Astrocyte (in vitro differentiated cells and primary cell): ENCODE measurements at regions not wholly inside any gene's neighbourhood (a gene's known extent, or its start where the extent isn't known, plus 50 kb on each side); places are given as distances from the start of the nearest gene placed in this dataset.

ENCODE experiments used
- DNase-seq: peaks from one replicate; pipeline ENCODE4 v3.0.0-alpha.2; 2010; ENCODE audit warnings: low read depth
- FAIRE-seq: peaks from 2 replicates; lab custom pipeline; 2011; peaks lifted over from hg19 to GRCh38; lab: Jason Lieb, UNC
- H2AFZ ChIP-seq: 2 replicates; pipeline ENCODE4 v1.6.0; 2012; ENCODE audit warnings: low read depth, low read length, inconsistent platforms
- H3K27ac ChIP-seq: 2 replicates; pipeline ENCODE4 v1.5.1; 2011; ENCODE audit warnings: low read depth, low read length, inconsistent platforms
- H3K27me3 ChIP-seq: 2 replicates; pipeline ENCODE4 v1.6.0; 2011; ENCODE audit warnings: low read length, inconsistent platforms; ENCODE audit not compliant: insufficient read depth
- H3K36me3 ChIP-seq: 2 replicates; pipeline ENCODE4 v1.5.1; 2011; ENCODE audit warnings: low read length, inconsistent platforms; ENCODE audit not compliant: insufficient read depth
- H3K4me1 ChIP-seq: 2 replicates; pipeline ENCODE4 v1.5.1; 2011; ENCODE audit warnings: low read length, inconsistent platforms; ENCODE audit not compliant: insufficient read depth
- H3K4me2 ChIP-seq: 2 replicates; pipeline ENCODE4 v1.6.0; 2012; ENCODE audit warnings: low read length, inconsistent platforms
- H3K4me3 ChIP-seq: 2 replicates; pipeline ENCODE4 v1.5.1; 2011; ENCODE audit warnings: low read depth, mild to moderate bottlenecking, low read length, inconsistent platforms; ENCODE audit not compliant: insufficient read depth
- H3K79me2 ChIP-seq: 2 replicates; pipeline ENCODE4 v1.6.0; 2012; ENCODE audit warnings: mild to moderate bottlenecking, low read length, inconsistent platforms; ENCODE audit not compliant: insufficient read depth
- H3K9ac ChIP-seq: 2 replicates; pipeline ENCODE4 v1.6.0; 2012; ENCODE audit warnings: mild to moderate bottlenecking, low read length, inconsistent platforms
- H3K9me3 ChIP-seq: 2 replicates; pipeline ENCODE4 v1.5.1; 2012; ENCODE audit warnings: low read depth, mild to moderate bottlenecking, low read length, inconsistent platforms; ENCODE audit not compliant: insufficient read depth
- H4K20me1 ChIP-seq: 2 replicates; pipeline ENCODE4 v1.6.0; 2012; ENCODE audit warnings: low read length, inconsistent platforms; ENCODE audit not compliant: insufficient read depth
- H3K27ac Mint-ChIP-seq: one replicate; pipeline ENCODE4 v1.8.0; 2021; ENCODE audit warnings: mild to moderate bottlenecking, mixed read lengths; ENCODE audit not compliant: unreplicated experiment
- H3K27me3 Mint-ChIP-seq: one replicate; pipeline ENCODE4 v1.8.0; 2021; ENCODE audit warnings: low read depth, mixed read lengths; ENCODE audit not compliant: unreplicated experiment
- H3K36me3 Mint-ChIP-seq: one replicate; pipeline ENCODE4 v1.8.0; 2021; ENCODE audit warnings: low read depth, mixed read lengths; ENCODE audit not compliant: unreplicated experiment
- H3K4me1 Mint-ChIP-seq: one replicate; pipeline ENCODE4 v1.8.0; 2021; ENCODE audit warnings: low read depth, mixed read lengths; ENCODE audit not compliant: unreplicated experiment
- H3K4me3 Mint-ChIP-seq: one replicate; pipeline ENCODE4 v1.8.0; 2021; ENCODE audit warnings: mild to moderate bottlenecking, moderate library complexity, mixed read lengths; ENCODE audit not compliant: unreplicated experiment
- H3K9me3 Mint-ChIP-seq: one replicate; pipeline ENCODE4 v1.8.0; 2021; ENCODE audit warnings: mild to moderate bottlenecking, mixed read lengths; ENCODE audit not compliant: unreplicated experiment
- EZH2 ChIP-seq: IDR thresholded peaks from 2 replicates; pipeline ENCODE4 v1.6.1; 2012; ENCODE audit warnings: mild to moderate bottlenecking, low read length, inconsistent platforms; ENCODE audit not compliant: insufficient read depth
- TF ChIP-seq, protein P1 (sequence below): IDR thresholded peaks from 2 replicates; pipeline ENCODE4 v1.5.1; 2011; ENCODE audit warnings: low read depth, mild to moderate bottlenecking, inconsistent platforms, low read length, moderate library complexity; ENCODE audit not compliant: insufficient read depth

DNA sequence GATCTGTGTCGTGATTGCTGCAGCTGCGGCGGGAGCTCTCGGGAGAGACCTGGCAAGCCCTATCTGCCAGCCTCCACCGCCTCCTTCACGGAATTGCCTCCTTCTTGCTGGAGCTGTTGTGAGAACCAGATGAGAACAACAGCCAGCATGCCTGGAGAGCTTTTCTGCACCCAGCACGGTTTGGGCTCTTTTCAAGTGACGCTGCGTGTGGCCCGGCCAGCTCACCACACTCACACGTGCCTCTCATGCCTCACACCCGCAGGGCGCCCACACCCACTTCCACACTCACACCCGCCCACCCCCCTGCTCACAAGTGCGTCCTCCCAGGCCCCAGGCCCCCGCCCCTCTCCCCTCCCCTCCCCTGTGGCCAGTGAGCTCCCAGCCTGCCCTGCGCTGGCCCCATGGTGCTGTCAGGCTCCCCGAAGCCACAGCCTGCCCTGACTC is 135.7 kb upstream of the RUNX3 start:
- H3K4me1 ChIP-seq, result peaks cover 6% of the 10 kb centered on the region
- no peak overlapping the region for H3K9ac ChIP-seq
- no peak overlapping the region for H3K27ac ChIP-seq
- no peak overlapping the region for H3K4me3 ChIP-seq
- H3K27ac Mint-ChIP-seq, result no peak overlapping the region
- H3K36me3 Mint-ChIP-seq, result no peaks in the 10 kb centered on the region
- DNase-seq (peak; percentile 54), FAIRE-seq (no peak)
- no peak overlapping the region for H2AFZ ChIP-seq
- peaks cover 8% of the 10 kb centered on the region for H4K20me1 ChIP-seq
- no peaks in the 10 kb centered on the region for H3K36me3 ChIP-seq
- H3K27me3 ChIP-seq, result peaks cover 57% of the 10 kb centered on the region
- no peak overlapping the region for H3K4me3 Mint-ChIP-seq
- H3K4me1 Mint-ChIP-seq, result peaks cover 7% of the 10 kb centered on the region
- H3K9me3 Mint-ChIP-seq, result no peaks in the 10 kb centered on the region
- H3K4me2 ChIP-seq, result no peak overlapping the region
- H3K27me3 Mint-ChIP-seq, result peaks cover 61% of the 10 kb centered on the region
- no peaks in the 10 kb centered on the region for H3K79me2 ChIP-seq
- TF ChIP-seq EZH2, result no peak
- TF ChIP-seq, protein P1, sequence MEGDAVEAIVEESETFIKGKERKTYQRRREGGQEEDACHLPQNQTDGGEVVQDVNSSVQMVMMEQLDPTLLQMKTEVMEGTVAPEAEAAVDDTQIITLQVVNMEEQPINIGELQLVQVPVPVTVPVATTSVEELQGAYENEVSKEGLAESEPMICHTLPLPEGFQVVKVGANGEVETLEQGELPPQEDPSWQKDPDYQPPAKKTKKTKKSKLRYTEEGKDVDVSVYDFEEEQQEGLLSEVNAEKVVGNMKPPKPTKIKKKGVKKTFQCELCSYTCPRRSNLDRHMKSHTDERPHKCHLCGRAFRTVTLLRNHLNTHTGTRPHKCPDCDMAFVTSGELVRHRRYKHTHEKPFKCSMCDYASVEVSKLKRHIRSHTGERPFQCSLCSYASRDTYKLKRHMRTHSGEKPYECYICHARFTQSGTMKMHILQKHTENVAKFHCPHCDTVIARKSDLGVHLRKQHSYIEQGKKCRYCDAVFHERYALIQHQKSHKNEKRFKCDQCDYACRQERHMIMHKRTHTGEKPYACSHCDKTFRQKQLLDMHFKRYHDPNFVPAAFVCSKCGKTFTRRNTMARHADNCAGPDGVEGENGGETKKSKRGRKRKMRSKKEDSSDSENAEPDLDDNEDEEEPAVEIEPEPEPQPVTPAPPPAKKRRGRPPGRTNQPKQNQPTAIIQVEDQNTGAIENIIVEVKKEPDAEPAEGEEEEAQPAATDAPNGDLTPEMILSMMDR, result no peak
- H3K9me3 ChIP-seq, result no peaks in the 10 kb centered on the region

DNA sequence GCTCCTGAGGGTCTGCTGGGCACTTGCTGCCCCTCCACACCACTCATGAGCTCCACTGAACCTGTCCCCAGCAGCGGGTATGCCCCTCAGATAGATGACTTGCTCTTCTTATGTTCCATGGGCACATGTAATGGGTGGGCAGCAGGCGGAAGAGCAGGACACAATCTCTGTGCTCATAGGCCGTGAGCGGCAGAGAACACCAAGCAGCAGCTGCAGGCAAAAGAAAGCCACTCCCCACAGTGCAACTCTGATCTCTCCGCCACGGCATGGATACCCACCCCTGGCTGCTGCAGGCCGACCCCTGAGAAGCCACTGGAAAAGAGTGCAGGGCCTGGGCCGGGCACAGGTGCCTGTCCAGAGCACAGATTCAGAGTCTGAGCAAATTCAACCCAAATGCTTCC is 135.2 kb upstream of the RUNX3 start:
- Histone ChIP-seq H3K27me3 (peaks cover 53% of the 10 kb centered on the region), H3K27ac (no peak overlapping the region), H2AFZ (no peak overlapping the region), H3K4me3 (no peak overlapping the region), H3K9me3 (no peaks in the 10 kb centered on the region), H4K20me1 (peaks cover 8% of the 10 kb centered on the region), H3K4me1 (peaks cover 6% of the 10 kb centered on the region), H3K79me2 (no peaks in the 10 kb centered on the region), H3K36me3 (no peaks in the 10 kb centered on the region), H3K9ac (no peak overlapping the region), H3K4me2 (no peak overlapping the region)
- Mint-ChIP-seq H3K4me1 (peaks cover 7% of the 10 kb centered on the region), H3K36me3 (no peaks in the 10 kb centered on the region), H3K27ac (no peak overlapping the region), H3K9me3 (no peaks in the 10 kb centered on the region), H3K27me3 (peaks cover 56% of the 10 kb centered on the region), H3K4me3 (no peak overlapping the region)
- FAIRE-seq (no peak), DNase-seq (no peak)
- TF ChIP-seq EZH2, result no peak
- TF ChIP-seq, protein P1, result no peak

DNA sequence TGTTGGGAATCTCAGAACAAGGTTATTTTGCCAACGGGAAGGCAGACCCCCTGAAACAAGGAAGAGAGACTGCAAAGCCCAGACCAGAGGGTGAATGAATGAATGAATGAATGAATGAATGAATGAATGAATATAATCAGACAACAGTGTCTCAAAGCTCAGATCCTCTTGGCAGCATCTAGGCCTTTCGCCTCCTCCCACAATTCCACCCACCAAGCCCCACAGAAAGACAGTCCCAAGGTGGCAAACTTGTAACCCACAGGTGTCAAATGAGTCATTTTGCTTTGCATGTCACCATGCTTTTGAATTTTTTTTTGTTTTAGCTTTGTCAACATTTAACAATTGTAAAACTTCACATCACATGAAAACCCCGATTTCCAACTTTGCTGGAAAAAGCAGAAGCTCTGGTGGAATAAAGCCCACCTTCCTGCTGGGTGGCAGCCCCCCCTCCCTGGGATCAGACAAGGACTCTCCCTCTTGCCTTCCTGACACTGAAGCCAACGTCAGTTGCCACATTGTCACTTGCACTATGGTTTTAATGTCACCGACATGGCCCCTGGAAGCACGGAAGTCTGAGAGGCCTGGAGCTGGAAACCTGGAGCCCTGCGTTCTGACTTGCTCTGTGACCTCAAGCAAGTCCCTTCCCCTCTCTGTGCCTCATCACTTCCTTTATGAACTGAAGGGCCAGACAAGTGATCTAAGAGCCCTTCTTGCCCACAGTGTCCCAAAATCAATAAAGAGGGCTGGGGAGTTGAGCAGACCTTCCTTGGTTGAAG is 134.6 kb upstream of the RUNX3 start:
- DNase-seq (no peak), FAIRE-seq (no peak)
- Mint-ChIP-seq H3K4me3 (no peak overlapping the region), H3K4me1 (peaks cover 7% of the 10 kb centered on the region), H3K9me3 (no peaks in the 10 kb centered on the region), H3K36me3 (no peaks in the 10 kb centered on the region), H3K27ac (no peak overlapping the region), H3K27me3 (peaks cover 51% of the 10 kb centered on the region)
- peaks cover 53% of the 10 kb centered on the region for H3K27me3 ChIP-seq
- no peaks in the 10 kb centered on the region for H3K79me2 ChIP-seq
- no peak overlapping the region for H2AFZ ChIP-seq
- TF ChIP-seq EZH2, result no peak
- TF ChIP-seq, protein P1, result no peak
- peaks cover 6% of the 10 kb centered on the region for H3K4me1 ChIP-seq
- H3K4me2 ChIP-seq, result no peak overlapping the region
- H4K20me1 ChIP-seq, result peaks cover 8% of the 10 kb centered on the region
- H3K27ac ChIP-seq, result no peak overlapping the region
- no peaks in the 10 kb centered on the region for H3K9me3 ChIP-seq
- H3K9ac ChIP-seq, result no peak overlapping the region
- no peak overlapping the region for H3K4me3 ChIP-seq
- H3K36me3 ChIP-seq, result no peaks in the 10 kb centered on the region
